Sigmoid colon (tissue), 4 donors: ENCODE measurements at regions not wholly inside any gene's neighbourhood (a gene's known extent, or its start where the extent isn't known, plus 50 kb on each side); places are given as distances from the start of the nearest gene placed in this dataset.

ENCODE experiments used
- EP300 ChIP-seq, 4 donors: sonication (generic); formaldehyde crosslinking; IDR thresholded peaks; one replicate each; pipeline ENCODE4 v1.6.1; 2017; ENCODE audit warnings: antibody characterized with exemption in 4 of 4
- POLR2A ChIP-seq, 2 donors: fragments of 450-650 bp; IDR thresholded peaks; one replicate each; pipeline ENCODE4 v1.6.1; 2016; ENCODE audit warnings: antibody characterized with exemption in 2 of 2, mild to moderate bottlenecking in 2 of 2, moderate library complexity in 2 of 2
- POLR2AphosphoS5 ChIP-seq, 4 donors: sonication (generic); formaldehyde crosslinking; IDR thresholded peaks; one replicate each; pipeline ENCODE4 v1.6.1; 2017; ENCODE audit warnings: antibody characterized with exemption in 4 of 4
- TF ChIP-seq, protein P1 (sequence below), 4 experiments: fragments of 450-650 bp in 3 of 4; fragments of 200-600 bp in 1 of 4; IDR thresholded peaks; one replicate each; pipeline ENCODE4 v1.5.1; 2016 to 2019; ENCODE audit warnings: antibody characterized with exemption in 4 of 4, mild to moderate bottlenecking in 3 of 4, moderate library complexity in 2 of 4

DNA sequence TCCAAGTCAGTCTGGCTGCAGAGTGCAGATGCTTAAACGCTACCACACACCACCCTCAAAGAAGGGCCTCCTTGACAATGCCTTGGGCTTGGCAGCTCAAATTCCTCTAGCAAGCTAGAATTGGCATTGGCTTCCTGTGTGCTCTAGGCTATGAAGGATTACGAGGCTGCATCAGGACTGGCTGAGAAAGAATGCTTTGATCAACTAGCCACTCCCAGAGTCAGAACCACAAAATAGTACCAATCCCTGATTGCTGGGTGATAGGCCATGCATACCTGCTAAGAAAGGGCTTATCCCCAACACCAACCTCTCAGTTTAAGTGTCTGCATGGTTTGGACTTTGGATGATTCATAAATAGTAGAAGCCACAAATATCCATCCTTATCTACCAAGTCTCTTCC, 504.9 kb downstream of the OMA1 start:
- TF ChIP-seq, protein P1, sequence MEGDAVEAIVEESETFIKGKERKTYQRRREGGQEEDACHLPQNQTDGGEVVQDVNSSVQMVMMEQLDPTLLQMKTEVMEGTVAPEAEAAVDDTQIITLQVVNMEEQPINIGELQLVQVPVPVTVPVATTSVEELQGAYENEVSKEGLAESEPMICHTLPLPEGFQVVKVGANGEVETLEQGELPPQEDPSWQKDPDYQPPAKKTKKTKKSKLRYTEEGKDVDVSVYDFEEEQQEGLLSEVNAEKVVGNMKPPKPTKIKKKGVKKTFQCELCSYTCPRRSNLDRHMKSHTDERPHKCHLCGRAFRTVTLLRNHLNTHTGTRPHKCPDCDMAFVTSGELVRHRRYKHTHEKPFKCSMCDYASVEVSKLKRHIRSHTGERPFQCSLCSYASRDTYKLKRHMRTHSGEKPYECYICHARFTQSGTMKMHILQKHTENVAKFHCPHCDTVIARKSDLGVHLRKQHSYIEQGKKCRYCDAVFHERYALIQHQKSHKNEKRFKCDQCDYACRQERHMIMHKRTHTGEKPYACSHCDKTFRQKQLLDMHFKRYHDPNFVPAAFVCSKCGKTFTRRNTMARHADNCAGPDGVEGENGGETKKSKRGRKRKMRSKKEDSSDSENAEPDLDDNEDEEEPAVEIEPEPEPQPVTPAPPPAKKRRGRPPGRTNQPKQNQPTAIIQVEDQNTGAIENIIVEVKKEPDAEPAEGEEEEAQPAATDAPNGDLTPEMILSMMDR (IDR thresholded peaks at IDR 0.05): no peak
- TF ChIP-seq POLR2AphosphoS5 (IDR thresholded peaks at IDR 0.05) (no peak), POLR2A (IDR thresholded peaks at IDR 0.05) (no peak), EP300 (IDR thresholded peaks at IDR 0.05) (no peak)
